HepG2 (cell line): ENCODE measurements at regions not wholly inside any gene's neighbourhood (a gene's known extent, or its start where the extent isn't known, plus 50 kb on each side); places are given as distances from the start of the nearest gene placed in this dataset.

Experiments
- MAZ ChIP-seq, 2 experiments: sonication (generic) in 1 of 2; formaldehyde crosslinking in 1 of 2; IDR thresholded peaks; 2 replicates each; pipeline versions ENCODE4 v1.5.0 to v1.6.1; 2012 to 2020; ENCODE audit warnings: low read depth in 2 of 2, mild to moderate bottlenecking in 2 of 2, borderline replicate concordance in 1 of 2, improper control_type of control experiment in 1 of 2, low read length in 1 of 2, missing genetic modification reagents in 1 of 2, moderate library complexity in 1 of 2
- SETDB1 ChIP-seq: sonication (generic); formaldehyde crosslinking; IDR thresholded peaks from 2 replicates; pipeline ENCODE4 v1.5.1; 2020; ENCODE audit warnings: missing genetic modification reagents, mild to moderate bottlenecking, borderline replicate concordance
- TF ChIP-seq, protein P1 (sequence below): sonication (generic); formaldehyde crosslinking; IDR thresholded peaks from 2 replicates; pipeline ENCODE4 v1.5.1; 2020; ENCODE audit warnings: missing genetic modification reagents, mild to moderate bottlenecking, borderline replicate concordance
- TF ChIP-seq, protein P2 (sequence below): sonication (generic); formaldehyde crosslinking; IDR thresholded peaks from 2 replicates; pipeline ENCODE4 v1.5.0; 2020; ENCODE audit warnings: mild to moderate bottlenecking, missing genetic modification reagents, moderate library complexity

DNA sequence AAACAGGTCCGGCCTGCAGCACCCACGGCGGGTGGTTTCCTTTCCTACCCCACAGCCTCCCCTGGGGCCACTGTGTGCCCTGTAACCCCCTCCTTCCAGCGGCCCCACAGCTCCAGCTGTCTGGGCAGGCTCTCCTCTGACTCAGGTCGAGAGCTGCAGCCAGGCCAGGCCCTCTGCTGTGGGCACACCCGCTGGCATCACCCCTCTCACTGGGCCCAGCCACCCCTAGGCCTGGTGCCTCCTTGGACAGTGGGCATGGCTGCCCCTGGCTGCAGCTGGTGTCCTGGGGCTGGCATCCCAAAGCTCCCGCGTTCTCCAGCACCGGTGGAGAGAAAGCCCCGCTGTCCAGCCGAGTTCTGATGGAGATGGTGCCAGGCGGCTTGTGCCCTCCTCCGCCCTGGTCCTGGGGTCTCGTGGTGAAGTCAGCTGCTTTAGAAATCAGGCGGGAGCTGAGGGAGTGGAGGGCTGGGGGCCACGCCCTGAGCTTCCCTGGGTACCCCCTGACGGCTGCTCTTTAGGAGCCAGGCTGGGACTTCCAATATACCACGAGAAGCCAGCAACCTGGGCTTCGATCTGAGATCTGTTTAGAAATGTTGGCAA, 114.9 kb downstream of the KIF26A start:
- TF ChIP-seq, protein P1, sequence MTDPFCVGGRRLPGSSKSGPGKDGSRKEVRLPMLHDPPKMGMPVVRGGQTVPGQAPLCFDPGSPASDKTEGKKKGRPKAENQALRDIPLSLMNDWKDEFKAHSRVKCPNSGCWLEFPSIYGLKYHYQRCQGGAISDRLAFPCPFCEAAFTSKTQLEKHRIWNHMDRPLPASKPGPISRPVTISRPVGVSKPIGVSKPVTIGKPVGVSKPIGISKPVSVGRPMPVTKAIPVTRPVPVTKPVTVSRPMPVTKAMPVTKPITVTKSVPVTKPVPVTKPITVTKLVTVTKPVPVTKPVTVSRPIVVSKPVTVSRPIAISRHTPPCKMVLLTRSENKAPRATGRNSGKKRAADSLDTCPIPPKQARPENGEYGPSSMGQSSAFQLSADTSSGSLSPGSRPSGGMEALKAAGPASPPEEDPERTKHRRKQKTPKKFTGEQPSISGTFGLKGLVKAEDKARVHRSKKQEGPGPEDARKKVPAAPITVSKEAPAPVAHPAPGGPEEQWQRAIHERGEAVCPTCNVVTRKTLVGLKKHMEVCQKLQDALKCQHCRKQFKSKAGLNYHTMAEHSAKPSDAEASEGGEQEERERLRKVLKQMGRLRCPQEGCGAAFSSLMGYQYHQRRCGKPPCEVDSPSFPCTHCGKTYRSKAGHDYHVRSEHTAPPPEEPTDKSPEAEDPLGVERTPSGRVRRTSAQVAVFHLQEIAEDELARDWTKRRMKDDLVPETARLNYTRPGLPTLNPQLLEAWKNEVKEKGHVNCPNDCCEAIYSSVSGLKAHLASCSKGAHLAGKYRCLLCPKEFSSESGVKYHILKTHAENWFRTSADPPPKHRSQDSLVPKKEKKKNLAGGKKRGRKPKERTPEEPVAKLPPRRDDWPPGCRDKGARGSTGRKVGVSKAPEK (CRISPR knock-in tag) = no peak
- TF ChIP-seq MAZ (IDR thresholded peaks at IDR 0.05; ENCODE audit: borderline replicate concordance, low read depth, low read length) (no peak), MAZ (CRISPR knock-in tag; IDR thresholded peaks at IDR 0.05; ENCODE audit: low read depth) (no peak), SETDB1 (no peak)
- TF ChIP-seq, protein P2, sequence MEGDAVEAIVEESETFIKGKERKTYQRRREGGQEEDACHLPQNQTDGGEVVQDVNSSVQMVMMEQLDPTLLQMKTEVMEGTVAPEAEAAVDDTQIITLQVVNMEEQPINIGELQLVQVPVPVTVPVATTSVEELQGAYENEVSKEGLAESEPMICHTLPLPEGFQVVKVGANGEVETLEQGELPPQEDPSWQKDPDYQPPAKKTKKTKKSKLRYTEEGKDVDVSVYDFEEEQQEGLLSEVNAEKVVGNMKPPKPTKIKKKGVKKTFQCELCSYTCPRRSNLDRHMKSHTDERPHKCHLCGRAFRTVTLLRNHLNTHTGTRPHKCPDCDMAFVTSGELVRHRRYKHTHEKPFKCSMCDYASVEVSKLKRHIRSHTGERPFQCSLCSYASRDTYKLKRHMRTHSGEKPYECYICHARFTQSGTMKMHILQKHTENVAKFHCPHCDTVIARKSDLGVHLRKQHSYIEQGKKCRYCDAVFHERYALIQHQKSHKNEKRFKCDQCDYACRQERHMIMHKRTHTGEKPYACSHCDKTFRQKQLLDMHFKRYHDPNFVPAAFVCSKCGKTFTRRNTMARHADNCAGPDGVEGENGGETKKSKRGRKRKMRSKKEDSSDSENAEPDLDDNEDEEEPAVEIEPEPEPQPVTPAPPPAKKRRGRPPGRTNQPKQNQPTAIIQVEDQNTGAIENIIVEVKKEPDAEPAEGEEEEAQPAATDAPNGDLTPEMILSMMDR (CRISPR knock-in tag) = no peak
